Glutamatergic neuron (in vitro differentiated cells): ENCODE measurements at regions not wholly inside any gene's neighbourhood (a gene's known extent, or its start where the extent isn't known, plus 50 kb on each side); places are given as distances from the start of the nearest gene placed in this dataset.

Experiments
- DNase-seq: peaks from one replicate; pipeline ENCODE4 v3.0.0; 2022
- H3K27ac Mint-ChIP-seq: one replicate; pipeline ENCODE4 v1.8.0; 2020; ENCODE audit warnings: mild to moderate bottlenecking, mixed read lengths, inconsistent platforms; ENCODE audit not compliant: unreplicated experiment
- H3K27me3 Mint-ChIP-seq: one replicate; pipeline ENCODE4 v1.8.0; 2020; ENCODE audit warnings: mild to moderate bottlenecking, moderate library complexity, mixed read lengths, inconsistent platforms; ENCODE audit not compliant: unreplicated experiment
- H3K36me3 Mint-ChIP-seq: one replicate; pipeline ENCODE4 v1.8.0; 2020; ENCODE audit warnings: mild to moderate bottlenecking, mixed read lengths, inconsistent platforms; ENCODE audit not compliant: unreplicated experiment
- H3K4me1 Mint-ChIP-seq: one replicate; pipeline ENCODE4 v1.8.0; 2020; ENCODE audit warnings: mild to moderate bottlenecking, low read depth, mixed read lengths, inconsistent platforms; ENCODE audit not compliant: unreplicated experiment
- H3K4me3 Mint-ChIP-seq: one replicate; pipeline ENCODE4 v1.8.0; 2020; ENCODE audit warnings: mild to moderate bottlenecking, mixed read lengths, inconsistent platforms; ENCODE audit not compliant: unreplicated experiment
- H3K9me3 Mint-ChIP-seq: one replicate; pipeline ENCODE4 v1.8.0; 2020; ENCODE audit warnings: mild to moderate bottlenecking, moderate library complexity, mixed read lengths, inconsistent platforms; ENCODE audit not compliant: unreplicated experiment
- TF ChIP-seq, protein P1 (sequence below): fragments of 200-600 bp; sonication (generic); IDR thresholded peaks from one replicate; pipeline ENCODE4 v1.5.0; 2021; ENCODE audit not compliant: partially characterized antibody, unreplicated experiment

DNA sequence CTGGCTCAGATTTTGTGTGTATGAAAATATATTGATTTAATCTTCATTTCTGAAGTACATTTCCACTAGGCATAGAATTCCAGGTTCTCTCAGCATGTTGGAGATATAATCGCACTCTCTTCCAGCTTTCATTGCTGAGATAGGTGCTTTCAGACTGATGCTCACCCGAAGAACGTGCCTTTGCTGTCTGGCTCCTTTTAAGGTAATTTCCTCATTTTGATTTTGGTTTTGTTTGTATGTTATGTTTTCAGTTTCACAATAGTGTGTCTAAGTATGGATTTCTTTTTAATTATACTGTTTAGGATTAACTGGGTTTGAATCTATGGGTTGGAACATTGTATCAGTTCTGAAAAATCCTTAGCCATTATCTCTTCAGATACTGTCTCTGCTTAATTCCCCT lies 132.0 kb upstream of the NFIB start:
- no peaks in the 10 kb centered on the region for H3K27me3 Mint-ChIP-seq
- no peak for DNase-seq
- no peaks in the 10 kb centered on the region for H3K4me1 Mint-ChIP-seq
- no peaks in the 10 kb centered on the region for H3K36me3 Mint-ChIP-seq
- H3K27ac Mint-ChIP-seq, result no peak overlapping the region
- no peaks in the 10 kb centered on the region for H3K9me3 Mint-ChIP-seq
- TF ChIP-seq, protein P1, sequence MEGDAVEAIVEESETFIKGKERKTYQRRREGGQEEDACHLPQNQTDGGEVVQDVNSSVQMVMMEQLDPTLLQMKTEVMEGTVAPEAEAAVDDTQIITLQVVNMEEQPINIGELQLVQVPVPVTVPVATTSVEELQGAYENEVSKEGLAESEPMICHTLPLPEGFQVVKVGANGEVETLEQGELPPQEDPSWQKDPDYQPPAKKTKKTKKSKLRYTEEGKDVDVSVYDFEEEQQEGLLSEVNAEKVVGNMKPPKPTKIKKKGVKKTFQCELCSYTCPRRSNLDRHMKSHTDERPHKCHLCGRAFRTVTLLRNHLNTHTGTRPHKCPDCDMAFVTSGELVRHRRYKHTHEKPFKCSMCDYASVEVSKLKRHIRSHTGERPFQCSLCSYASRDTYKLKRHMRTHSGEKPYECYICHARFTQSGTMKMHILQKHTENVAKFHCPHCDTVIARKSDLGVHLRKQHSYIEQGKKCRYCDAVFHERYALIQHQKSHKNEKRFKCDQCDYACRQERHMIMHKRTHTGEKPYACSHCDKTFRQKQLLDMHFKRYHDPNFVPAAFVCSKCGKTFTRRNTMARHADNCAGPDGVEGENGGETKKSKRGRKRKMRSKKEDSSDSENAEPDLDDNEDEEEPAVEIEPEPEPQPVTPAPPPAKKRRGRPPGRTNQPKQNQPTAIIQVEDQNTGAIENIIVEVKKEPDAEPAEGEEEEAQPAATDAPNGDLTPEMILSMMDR, result no peak
- no peak overlapping the region for H3K4me3 Mint-ChIP-seq

DNA sequence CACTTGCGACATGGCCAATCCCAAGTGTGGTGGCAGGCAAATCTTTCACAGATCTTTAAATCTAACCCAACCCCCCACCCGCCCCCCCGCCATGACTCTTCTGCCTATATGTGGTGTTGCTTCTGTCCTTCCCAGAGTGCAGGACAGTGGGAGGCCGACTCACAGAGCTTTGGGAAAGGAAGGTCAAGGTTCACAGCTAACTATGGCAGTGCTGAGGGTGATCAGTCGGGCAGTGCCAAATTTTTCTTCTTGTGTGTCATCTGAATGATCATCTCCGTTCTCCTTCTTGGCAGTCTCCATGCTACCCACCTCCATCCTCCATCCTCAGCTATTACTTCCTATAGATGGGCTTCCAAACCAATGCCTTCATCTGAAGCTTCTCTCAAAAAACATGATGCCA lies 129.0 kb upstream of the NFIB start:
- Mint-ChIP-seq H3K36me3 (no peaks in the 10 kb centered on the region), H3K9me3 (no peaks in the 10 kb centered on the region), H3K4me1 (no peaks in the 10 kb centered on the region), H3K27ac (no peak overlapping the region), H3K4me3 (no peak overlapping the region), H3K27me3 (no peaks in the 10 kb centered on the region)
- TF ChIP-seq, protein P1, result no peak
- DNase-seq, result no peak

DNA sequence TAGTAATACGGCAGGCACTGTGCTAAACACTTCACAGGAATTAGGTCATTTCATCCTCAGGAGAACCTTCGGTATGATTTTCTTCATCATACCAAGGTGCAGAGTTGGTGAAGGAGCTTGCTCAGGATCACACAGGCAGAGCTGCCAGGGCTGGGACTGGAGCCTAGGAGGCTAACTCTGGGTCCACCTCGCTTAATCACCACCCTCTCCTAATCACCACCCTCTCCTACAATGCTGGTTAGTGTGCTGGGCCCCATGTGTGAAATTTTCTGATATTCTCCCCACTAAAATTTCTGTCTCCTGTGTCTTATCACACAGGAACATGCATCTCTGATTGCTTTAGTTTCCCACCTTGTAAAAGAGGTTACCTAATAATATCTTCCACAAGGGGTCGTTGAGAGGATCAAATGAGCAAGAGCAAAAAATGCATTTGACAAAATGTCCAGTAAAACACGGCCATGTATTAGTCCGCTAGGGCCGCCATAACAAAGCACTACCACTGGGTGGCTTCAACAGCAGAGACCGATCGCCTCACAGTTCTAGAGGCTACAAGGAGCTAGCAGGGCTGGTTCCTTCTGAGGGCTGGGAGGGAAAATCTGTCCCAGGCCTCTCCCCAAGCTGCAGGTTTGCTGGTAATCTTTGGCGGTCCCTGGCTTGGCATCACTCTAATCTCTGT lies 128.2 kb upstream of the NFIB start:
- no peaks in the 10 kb centered on the region for H3K9me3 Mint-ChIP-seq
- H3K36me3 Mint-ChIP-seq, result no peaks in the 10 kb centered on the region
- H3K4me1 Mint-ChIP-seq, result no peaks in the 10 kb centered on the region
- DNase-seq, result peak; percentile 68
- H3K27ac Mint-ChIP-seq, result no peak overlapping the region
- no peaks in the 10 kb centered on the region for H3K27me3 Mint-ChIP-seq
- no peak overlapping the region for H3K4me3 Mint-ChIP-seq
- TF ChIP-seq, protein P1, result peak; percentile 75

DNA sequence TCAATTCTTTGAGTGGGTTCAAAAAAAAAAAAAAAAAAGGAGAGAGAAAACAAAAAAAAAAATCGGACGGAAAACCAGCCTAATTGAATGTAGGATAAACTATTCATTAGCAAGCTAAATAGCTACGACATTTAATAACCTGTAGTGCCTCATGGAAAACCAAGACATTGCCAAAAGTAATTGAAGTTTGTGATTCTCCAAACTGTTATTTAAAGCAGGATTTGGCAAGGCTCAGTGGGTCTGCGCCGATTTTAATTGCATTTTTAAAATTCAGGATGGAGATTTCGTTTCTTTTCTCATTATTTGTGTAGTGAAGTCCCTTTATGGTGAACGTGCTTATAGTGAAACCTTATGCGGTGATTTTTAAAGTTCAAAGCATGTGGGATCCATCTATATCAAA lies 127.2 kb upstream of the NFIB start:
- H3K9me3 Mint-ChIP-seq, result no peaks in the 10 kb centered on the region
- H3K4me3 Mint-ChIP-seq, result no peak overlapping the region
- no peak for DNase-seq
- H3K36me3 Mint-ChIP-seq, result no peaks in the 10 kb centered on the region
- H3K27ac Mint-ChIP-seq, result no peak overlapping the region
- no peaks in the 10 kb centered on the region for H3K4me1 Mint-ChIP-seq
- no peaks in the 10 kb centered on the region for H3K27me3 Mint-ChIP-seq
- TF ChIP-seq, protein P1, result no peak

DNA sequence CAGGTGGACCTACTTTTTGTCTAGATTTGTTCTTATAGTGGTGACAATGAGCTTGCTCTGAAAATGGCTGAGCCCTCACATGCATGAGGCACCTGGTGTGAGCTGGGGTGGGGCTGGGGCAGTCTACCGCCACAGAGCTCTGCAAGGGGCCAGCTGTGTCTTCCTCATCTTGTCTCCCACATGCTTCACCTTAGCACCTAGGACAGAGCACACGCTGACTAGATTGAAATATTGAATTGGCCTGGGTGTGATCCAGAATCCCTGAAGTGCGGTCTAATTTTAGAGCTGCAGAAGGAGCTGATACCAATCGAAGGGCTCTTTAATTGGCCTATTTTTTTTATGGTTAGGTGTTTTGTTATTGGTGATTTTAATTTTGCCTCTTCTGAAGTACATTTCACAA lies 126.1 kb upstream of the NFIB start:
- no peak overlapping the region for H3K27ac Mint-ChIP-seq
- no peaks in the 10 kb centered on the region for H3K9me3 Mint-ChIP-seq
- DNase-seq, result no peak
- H3K27me3 Mint-ChIP-seq, result no peaks in the 10 kb centered on the region
- no peak overlapping the region for H3K4me3 Mint-ChIP-seq
- H3K36me3 Mint-ChIP-seq, result no peaks in the 10 kb centered on the region
- TF ChIP-seq, protein P1, result no peak
- no peaks in the 10 kb centered on the region for H3K4me1 Mint-ChIP-seq
